CD8-positive, alpha-beta memory T cell (primary cell): ENCODE measurements at regions not wholly inside any gene's neighbourhood (a gene's known extent, or its start where the extent isn't known, plus 50 kb on each side); places are given as distances from the start of the nearest gene placed in this dataset.

Source experiments
- CTCF ChIA-PET: fragments of 350-600 bp; sonication (Branson Sonifier 250); formaldehyde crosslinking; loops from one replicate; lab custom pipeline; 2021; ENCODE audit warnings: antibody characterized with exemption; lab: Charles Lee
- POLR2A ChIA-PET: fragments of 350-600 bp; sonication (Branson Sonifier 250); formaldehyde crosslinking; loops from one replicate; lab custom pipeline; 2021; ENCODE audit warnings: antibody characterized with exemption; lab: Charles Lee
- DNase-seq, 5 donors: peaks; one replicate each; pipeline versions ENCODE4 v3.0.0 to v3.0.0-alpha.2; 2020 to 2022; ENCODE audit warnings: mixed read lengths in 1 of 5
- H3K27ac ChIP-seq: one replicate; pipeline ENCODE4 v1.7.0; 2013; ENCODE audit warnings: low read depth, mild to moderate bottlenecking, low read length, moderate library complexity
- H3K27me3 ChIP-seq: 2 replicates; pipeline ENCODE4 v1.7.0; 2013; ENCODE audit warnings: low read length, mild to moderate bottlenecking; ENCODE audit not compliant: insufficient read depth, poor library complexity, severe bottlenecking
- H3K36me3 ChIP-seq: 2 replicates; pipeline ENCODE4 v1.7.0; 2013; ENCODE audit warnings: mild to moderate bottlenecking, low read length, moderate library complexity; ENCODE audit not compliant: insufficient read depth
- H3K4me1 ChIP-seq: 2 replicates; pipeline ENCODE4 v1.7.0; 2013; ENCODE audit warnings: mild to moderate bottlenecking, low read length, moderate library complexity; ENCODE audit not compliant: insufficient read depth
- H3K4me3 ChIP-seq: 2 replicates; pipeline ENCODE4 v1.7.0; 2013; ENCODE audit warnings: mild to moderate bottlenecking, low read length
- H3K9me3 ChIP-seq: 2 replicates; pipeline ENCODE4 v1.7.0; 2013; ENCODE audit warnings: mild to moderate bottlenecking, low read length
- H3K27ac Mint-ChIP-seq, 8 donors: one replicate each; pipeline ENCODE4 v1.8.0; 2020 to 2021; ENCODE audit warnings: mixed read lengths in 8 of 8, mild to moderate bottlenecking in 6 of 8, inconsistent platforms in 3 of 8, moderate library complexity in 3 of 8
- H3K27me3 Mint-ChIP-seq, 2 donors: one replicate each; pipeline ENCODE4 v1.8.0; 2020 to 2021; ENCODE audit warnings: mixed read lengths in 2 of 2, mild to moderate bottlenecking in 1 of 2, moderate library complexity in 1 of 2
- H3K36me3 Mint-ChIP-seq, 3 donors: one replicate each; pipeline ENCODE4 v1.8.0; 2020 to 2021; ENCODE audit warnings: mixed read lengths in 3 of 3, inconsistent platforms in 1 of 3, mild to moderate bottlenecking in 1 of 3
- H3K4me1 Mint-ChIP-seq, 3 donors: one replicate each; pipeline ENCODE4 v1.8.0; 2020 to 2021; ENCODE audit warnings: mixed read lengths in 3 of 3, inconsistent platforms in 1 of 3, mild to moderate bottlenecking in 1 of 3
- H3K4me3 Mint-ChIP-seq, 7 donors: one replicate each; pipeline ENCODE4 v1.8.0; 2020 to 2021; ENCODE audit warnings: mixed read lengths in 7 of 7, mild to moderate bottlenecking in 6 of 7, moderate library complexity in 4 of 7, inconsistent platforms in 2 of 7
- H3K9me3 Mint-ChIP-seq, 5 donors: one replicate each; pipeline ENCODE4 v1.8.0; 2020 to 2022; ENCODE audit warnings: mixed read lengths in 5 of 5, mild to moderate bottlenecking in 3 of 5, moderate library complexity in 2 of 5, inconsistent platforms in 1 of 5

GRCh38 chr22:22423681-22424080 is 84.9 kb downstream of the ZNF280B start:
- ChIA-PET POLR2A (no interaction called here), CTCF (no interaction called here)
- DNase-seq: no peak
- Histone ChIP-seq H3K4me1 (no peaks in the 10 kb centered on the region), H3K9me3 (no peaks in the 10 kb centered on the region), H3K36me3 (no peaks in the 10 kb centered on the region), H3K27ac (no peak overlapping the region), H3K27me3 (no peaks in the 10 kb centered on the region), H3K4me3 (no peak overlapping the region)
- H3K4me3 Mint-ChIP-seq: no peak overlapping the region
- no peak overlapping the region for H3K27ac Mint-ChIP-seq
- peaks cover 8 to 57% of the 10 kb centered on the region in 2 donors for H3K27me3 Mint-ChIP-seq
- H3K4me1 Mint-ChIP-seq: no peaks in the 10 kb centered on the region
- no peaks in the 10 kb centered on the region for H3K36me3 Mint-ChIP-seq
- H3K9me3 Mint-ChIP-seq: no peaks in the 10 kb centered on the region

DNA sequence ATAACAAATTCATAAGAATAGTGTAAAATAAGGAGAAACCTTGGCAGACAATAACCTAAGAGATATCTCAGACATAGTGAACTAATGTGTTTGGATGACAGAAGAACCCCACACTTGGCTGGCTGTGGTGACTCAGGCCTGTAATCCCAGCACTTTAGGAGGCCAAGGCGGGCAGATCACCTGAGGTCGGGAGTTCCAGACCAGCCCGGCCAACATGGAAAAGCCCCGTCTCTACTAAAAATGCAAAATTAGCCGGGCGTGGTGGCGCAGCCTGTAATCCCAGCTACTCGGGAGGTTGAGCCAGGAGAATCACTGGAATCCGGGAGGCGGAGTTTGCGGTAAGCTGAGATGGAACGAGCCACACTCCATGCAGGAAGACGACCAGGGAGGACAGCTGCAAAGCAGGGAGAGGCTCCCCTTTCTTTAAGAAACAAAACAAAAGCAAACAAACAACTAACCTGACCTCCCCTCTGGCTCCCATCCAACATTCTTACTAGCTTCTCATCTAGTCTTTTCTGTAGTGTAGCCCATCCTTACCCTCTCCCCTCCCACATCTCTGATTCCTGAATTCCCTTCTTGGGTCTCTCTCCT is 84.2 kb downstream of the ZNF280B start:
- H3K27ac Mint-ChIP-seq: no peak overlapping the region
- Histone ChIP-seq H3K4me1 (no peaks in the 10 kb centered on the region), H3K4me3 (no peak overlapping the region), H3K27me3 (no peaks in the 10 kb centered on the region), H3K27ac (no peak overlapping the region), H3K9me3 (no peaks in the 10 kb centered on the region), H3K36me3 (no peaks in the 10 kb centered on the region)
- H3K36me3 Mint-ChIP-seq: no peaks in the 10 kb centered on the region
- no peaks in the 10 kb centered on the region for H3K4me1 Mint-ChIP-seq
- peaks cover 9 to 52% of the 10 kb centered on the region in 2 donors for H3K27me3 Mint-ChIP-seq
- no peaks in the 10 kb centered on the region for H3K9me3 Mint-ChIP-seq
- ChIA-PET POLR2A (no interaction called here), CTCF (no interaction called here)
- no peak for DNase-seq
- H3K4me3 Mint-ChIP-seq: no peak overlapping the region

DNA sequence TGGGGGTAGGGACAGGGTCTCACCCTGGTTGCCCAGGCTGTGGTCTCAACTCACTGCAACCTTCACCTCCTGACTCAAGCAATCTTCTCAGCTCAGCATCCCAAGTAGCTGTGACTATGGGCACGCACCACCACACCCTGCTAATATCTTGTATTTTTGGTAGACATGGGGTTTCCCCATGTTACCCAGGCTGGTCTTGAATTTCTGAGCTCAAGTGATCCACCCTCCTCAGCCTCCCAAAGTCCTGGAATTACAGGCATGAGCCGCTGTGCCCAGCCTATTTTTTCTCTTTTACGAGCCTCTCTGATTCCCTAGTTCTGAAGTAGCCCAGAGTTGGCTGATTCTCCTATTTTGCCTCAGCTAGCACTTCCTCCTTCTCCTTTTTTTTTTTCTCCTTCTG is 83.6 kb downstream of the ZNF280B start:
- ChIA-PET CTCF (no interaction called here), POLR2A (no interaction called here)
- H3K4me1 Mint-ChIP-seq: no peaks in the 10 kb centered on the region
- no peaks in the 10 kb centered on the region for H3K9me3 ChIP-seq
- H3K27ac ChIP-seq: no peak overlapping the region
- no peak overlapping the region for H3K27ac Mint-ChIP-seq
- H3K9me3 Mint-ChIP-seq: no peaks in the 10 kb centered on the region
- DNase-seq: no peak
- no peak overlapping the region for H3K4me3 ChIP-seq
- no peaks in the 10 kb centered on the region for H3K4me1 ChIP-seq
- H3K27me3 Mint-ChIP-seq: peaks cover 9 to 50% of the 10 kb centered on the region in 2 donors
- no peaks in the 10 kb centered on the region for H3K36me3 Mint-ChIP-seq
- no peaks in the 10 kb centered on the region for H3K27me3 ChIP-seq
- H3K4me3 Mint-ChIP-seq: no peak overlapping the region
- no peaks in the 10 kb centered on the region for H3K36me3 ChIP-seq

GRCh38 chr22:22425356-22425755 is 83.2 kb downstream of the ZNF280B start:
- H3K36me3 Mint-ChIP-seq: no peaks in the 10 kb centered on the region
- Histone ChIP-seq H3K4me1 (no peaks in the 10 kb centered on the region), H3K36me3 (no peaks in the 10 kb centered on the region), H3K9me3 (no peaks in the 10 kb centered on the region), H3K27ac (no peak overlapping the region), H3K27me3 (no peaks in the 10 kb centered on the region), H3K4me3 (no peak overlapping the region)
- H3K9me3 Mint-ChIP-seq: no peaks in the 10 kb centered on the region
- H3K4me3 Mint-ChIP-seq: no peak overlapping the region
- H3K4me1 Mint-ChIP-seq: no peaks in the 10 kb centered on the region
- no peak for DNase-seq
- H3K27me3 Mint-ChIP-seq: peaks cover 9 to 46% of the 10 kb centered on the region in 2 donors
- CTCF ChIA-PET: no interaction called here
- POLR2A ChIA-PET: no interaction called here
- no peak overlapping the region for H3K27ac Mint-ChIP-seq

DNA sequence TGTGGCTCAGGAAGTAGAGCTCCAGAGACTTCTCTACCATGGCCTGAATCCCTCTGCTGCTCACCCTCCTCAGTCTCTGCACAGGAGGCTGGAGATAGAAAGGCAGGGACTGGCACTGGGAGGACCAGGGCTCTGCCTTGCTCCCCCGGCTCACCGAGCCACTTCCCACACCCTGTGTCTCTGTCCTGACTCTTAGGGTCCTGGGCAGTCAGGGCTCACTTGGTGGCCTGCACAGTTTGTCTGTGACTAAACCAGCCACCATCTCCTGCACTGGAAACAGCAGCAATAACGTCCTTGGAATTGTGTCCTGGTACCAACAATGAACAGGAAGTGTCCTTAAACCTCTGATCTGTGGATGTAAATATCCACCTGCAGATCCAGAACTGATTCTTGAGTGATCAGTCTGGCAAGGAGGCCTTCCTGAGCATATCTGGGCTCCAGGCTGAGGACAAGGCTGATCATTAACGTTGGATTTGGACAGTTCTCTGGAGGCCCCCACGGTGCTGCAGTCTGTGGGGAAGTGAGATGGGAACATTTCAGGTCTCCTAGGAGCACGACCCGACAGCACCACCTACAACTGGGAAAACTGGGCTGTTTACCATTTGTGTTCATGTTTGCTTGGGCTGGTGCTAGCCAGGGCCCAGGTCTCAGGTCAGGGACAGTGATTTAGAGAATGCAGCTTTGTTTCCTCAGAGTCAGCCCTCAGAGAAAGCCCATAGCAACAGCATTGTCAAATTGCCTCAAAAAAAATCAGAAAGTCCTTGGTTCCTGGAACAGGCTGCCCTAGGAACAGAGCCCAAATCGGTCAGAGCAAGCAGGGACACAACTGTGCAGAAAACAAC is 82.5 kb downstream of the ZNF280B start:
- ChIA-PET CTCF (no interaction called here), POLR2A (no interaction called here)
- no peaks in the 10 kb centered on the region for H3K4me1 ChIP-seq
- H3K27ac ChIP-seq: no peak overlapping the region
- no peaks in the 10 kb centered on the region for H3K27me3 ChIP-seq
- H3K36me3 ChIP-seq: no peaks in the 10 kb centered on the region
- Mint-ChIP-seq H3K36me3 (no peaks in the 10 kb centered on the region), H3K27me3 (peaks cover 11 to 43% of the 10 kb centered on the region in 2 donors), H3K4me3 (no peak overlapping the region), H3K4me1 (no peaks in the 10 kb centered on the region), H3K27ac (no peak overlapping the region), H3K9me3 (no peaks in the 10 kb centered on the region)
- H3K4me3 ChIP-seq: no peak overlapping the region
- DNase-seq: no peak
- no peaks in the 10 kb centered on the region for H3K9me3 ChIP-seq

- Histone ChIP-seq H3K36me3 (no peaks in the 10 kb centered on the region), H3K27ac (no peak overlapping the region), H3K4me3 (no peak overlapping the region), H3K9me3 (no peaks in the 10 kb centered on the region), H3K27me3 (no peaks in the 10 kb centered on the region), H3K4me1 (no peaks in the 10 kb centered on the region)
- ChIA-PET CTCF (no interaction called here), POLR2A (no interaction called here)
- Mint-ChIP-seq H3K4me3 (no peak overlapping the region), H3K36me3 (no peaks in the 10 kb centered on the region), H3K9me3 (no peaks in the 10 kb centered on the region), H3K4me1 (no peaks in the 10 kb centered on the region), H3K27me3 (peaks cover 14 to 36% of the 10 kb centered on the region in 2 donors), H3K27ac (no peak overlapping the region)
- DNase-seq: no peak
These were observed 80.9 kb downstream of the ZNF280B start for GRCh38 chr22:22427542-22428065.

- Mint-ChIP-seq H3K36me3 (no peaks in the 10 kb centered on the region), H3K4me1 (no peaks in the 10 kb centered on the region), H3K4me3 (no peak overlapping the region), H3K9me3 (peaks cover 0 to under 1% (median 0%) of the 10 kb centered on the region in 5 donors), H3K27ac (no peak overlapping the region), H3K27me3 (peaks cover 14 to 33% of the 10 kb centered on the region in 2 donors)
- CTCF ChIA-PET: no interaction called here
- POLR2A ChIA-PET: no interaction called here
- H3K27me3 ChIP-seq: no peaks in the 10 kb centered on the region
- H3K27ac ChIP-seq: no peak overlapping the region
- no peaks in the 10 kb centered on the region for H3K9me3 ChIP-seq
- H3K4me3 ChIP-seq: no peak overlapping the region
- no peak for DNase-seq
- no peaks in the 10 kb centered on the region for H3K36me3 ChIP-seq
- H3K4me1 ChIP-seq: no peaks in the 10 kb centered on the region
These were observed 80.1 kb downstream of the ZNF280B start for GRCh38 chr22:22428222-22429098.
